EL (cell line): ENCODE measurements at regions not wholly inside any gene's neighbourhood (a gene's known extent, or its start where the extent isn't known, plus 50 kb on each side); places are given as distances from the start of the nearest gene placed in this dataset.
A peak's percentile ranks its signal among the peaks of the same experiment; 100 is the strongest.

Source experiments
- DNase-seq: peaks from one replicate; pipeline ENCODE4 v3.0.0-alpha.2; 2016

DNA sequence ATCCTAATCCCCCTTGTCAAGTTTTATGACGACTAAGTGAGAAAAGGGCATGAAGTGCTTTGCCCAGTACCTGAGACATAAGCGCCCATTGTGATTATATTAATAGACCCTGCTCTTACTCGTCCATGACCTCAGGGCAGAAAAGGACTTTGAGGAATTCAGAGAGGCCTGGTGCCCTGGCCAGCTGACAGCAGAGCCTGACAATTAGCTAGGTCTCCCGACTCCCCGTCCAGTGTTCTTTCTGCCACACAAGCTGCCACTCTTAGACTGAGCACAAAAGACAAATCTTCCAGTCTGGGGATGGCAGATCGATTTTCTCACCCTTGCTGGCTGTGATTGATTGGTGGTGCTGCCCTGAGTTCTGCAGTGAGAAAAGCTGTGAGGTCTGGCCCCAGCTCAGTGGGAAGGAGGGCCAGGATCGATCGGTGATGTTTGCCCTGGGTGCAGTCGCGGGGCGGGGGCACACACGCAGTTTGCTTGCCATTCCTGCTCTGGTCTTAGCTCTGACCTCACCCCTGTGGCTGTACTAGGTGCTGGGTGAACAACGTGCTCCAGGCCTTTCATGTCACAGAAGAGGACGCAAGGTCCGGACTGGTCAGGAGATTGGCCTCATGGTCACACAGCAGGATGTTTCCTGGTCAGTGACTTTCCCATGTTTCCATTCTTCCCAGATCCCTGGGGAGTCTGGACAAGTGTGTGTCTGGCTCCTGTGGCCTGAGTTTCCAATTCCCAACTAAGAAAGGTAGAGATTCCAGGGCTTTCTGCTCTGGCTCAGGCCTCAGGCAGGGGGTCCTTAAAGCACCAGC, 67.4 kb upstream of the TLE3 start:
- no peak for DNase-seq

DNA sequence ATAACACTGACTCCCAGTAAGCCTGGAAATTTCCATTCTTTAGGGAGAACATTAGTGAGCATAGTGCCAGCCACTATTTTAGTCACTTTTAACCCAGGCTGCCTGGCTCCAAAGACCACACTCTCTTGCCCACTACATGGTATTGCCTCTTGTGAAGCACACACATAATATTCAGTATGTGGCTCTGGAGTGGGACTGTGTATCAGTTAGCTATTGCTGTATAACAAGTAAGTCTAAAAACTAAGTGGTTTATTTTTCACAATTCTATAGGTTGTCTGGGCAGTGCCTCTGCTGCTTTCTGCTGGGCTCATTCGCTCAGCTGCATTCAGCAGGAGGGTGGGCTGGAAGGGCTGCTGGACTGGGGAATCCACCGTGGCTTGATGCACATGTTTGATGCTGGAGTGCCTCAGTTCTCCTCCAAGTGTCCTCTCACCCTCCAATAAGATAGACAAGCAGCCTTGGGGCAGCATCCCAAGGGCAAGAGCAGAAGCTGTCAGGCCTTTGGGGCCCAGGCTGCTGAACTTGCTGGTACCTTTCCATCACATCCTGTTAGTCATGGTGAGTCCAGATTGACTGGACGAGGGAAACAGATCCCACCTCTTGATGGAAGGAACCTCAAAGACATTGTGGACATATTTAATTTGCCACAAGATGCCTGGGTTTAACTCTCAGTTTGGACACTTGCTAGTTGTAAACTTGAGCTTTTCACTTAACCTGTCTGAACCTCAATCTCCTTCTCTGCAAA, 66.6 kb upstream of the TLE3 start:
- no peak for DNase-seq

DNA sequence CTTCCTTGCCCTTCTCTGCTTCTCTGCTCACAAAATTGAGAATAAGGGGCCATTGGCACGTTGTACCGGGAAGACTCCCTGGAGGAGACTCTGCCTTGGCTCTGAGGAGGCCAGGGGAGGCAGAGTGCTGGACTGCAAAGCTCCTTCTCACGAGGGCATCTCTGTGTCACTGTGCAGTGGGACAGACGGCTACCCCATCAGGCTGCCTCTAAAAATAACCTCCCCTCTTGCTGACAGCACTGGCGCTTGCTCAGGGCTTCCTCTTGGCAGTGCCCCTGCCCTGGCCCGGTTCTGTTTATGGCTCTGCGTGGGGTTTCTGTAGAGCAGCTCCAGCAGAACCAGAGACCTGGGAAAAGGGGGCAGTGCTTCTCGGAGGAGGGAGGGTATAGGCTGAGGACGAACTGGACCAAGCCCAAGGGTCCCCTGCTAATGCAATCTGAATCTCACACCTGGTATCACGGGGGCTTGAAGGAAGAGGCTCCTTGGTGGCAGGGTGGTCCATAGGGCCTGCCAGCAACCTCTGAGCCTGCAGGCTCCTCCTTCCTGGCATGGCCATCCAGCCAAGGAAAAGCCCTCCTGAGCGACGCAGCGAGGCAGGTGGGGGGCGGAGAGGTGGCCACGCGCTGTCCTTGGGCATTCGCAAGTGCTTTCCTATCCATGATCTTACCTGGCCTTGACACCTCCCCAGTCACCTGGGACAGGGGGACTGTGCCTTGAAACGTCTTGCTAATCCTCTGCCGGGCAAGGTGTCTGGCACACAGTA, 63.3 kb upstream of the TLE3 start:
- DNase-seq, result no peak

DNA sequence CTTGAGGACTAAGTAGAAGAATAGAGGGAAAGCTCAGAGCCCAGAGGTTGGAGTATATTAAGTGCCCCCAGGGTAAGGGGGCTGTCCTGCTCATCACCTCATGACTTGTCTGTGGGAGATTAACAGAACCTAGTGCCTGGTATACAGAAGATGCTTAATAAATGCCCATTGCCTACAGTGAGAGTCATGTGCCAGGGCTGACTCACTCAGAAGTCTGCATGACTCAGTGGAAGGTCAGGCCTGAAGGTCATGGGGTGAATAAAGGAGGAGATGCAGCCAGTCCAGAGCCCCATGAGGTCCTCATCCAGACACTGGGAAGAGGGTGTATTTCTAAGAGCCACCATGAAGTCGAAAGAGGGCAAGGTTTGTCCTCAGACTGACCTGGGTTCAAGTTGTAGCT, 62.5 kb upstream of the TLE3 start:
- DNase-seq, result peak; percentile 17

DNA sequence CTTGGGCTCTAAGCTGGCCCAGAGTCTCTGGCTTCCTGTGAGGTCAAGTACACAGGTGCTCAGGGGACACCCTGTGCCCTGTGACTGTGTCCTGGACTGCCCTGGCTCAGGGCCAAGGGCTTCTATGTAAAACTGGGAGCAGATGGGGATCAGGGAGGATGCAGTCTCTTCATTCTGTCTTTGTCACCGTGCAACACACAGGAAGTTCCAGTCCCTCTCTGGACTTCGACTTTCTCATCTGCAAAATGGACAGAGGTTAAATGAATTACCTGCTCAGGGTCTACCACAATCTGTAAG, 61.9 kb upstream of the TLE3 start:
- DNase-seq, result no peak

DNA sequence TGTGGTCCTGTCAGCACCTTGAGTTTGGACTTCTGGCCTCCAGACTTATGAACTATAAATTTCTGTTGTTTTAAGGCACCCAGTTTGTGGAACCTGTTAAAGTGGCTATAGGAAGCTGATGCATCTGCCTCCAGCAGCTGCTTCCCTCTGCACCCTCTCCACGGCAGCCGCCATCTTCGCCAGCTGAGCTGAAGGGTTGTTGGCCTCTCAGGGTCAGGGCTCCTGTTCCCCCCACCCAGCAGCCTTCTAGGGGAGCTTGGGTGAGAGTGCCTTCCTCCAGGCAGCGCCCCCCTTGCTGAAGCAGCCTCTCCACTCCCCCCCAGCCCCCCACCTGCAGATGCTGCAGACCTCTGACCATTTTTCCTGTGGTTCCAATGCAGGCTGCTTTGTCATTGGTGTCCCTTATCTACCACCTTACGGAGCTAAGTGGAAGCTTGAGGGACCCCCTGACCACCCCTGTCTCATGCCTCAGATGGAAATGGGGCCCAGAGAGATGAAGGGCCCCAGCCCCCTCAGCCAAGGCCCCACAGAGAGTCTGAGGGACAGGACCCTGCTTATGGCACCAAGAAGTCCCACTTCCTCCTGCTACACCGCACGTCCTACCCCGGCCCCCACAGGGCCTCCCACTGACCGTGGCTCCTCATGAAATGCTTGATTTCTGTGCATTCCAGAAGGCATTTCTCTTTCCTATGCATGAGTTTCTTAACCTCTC, 61.4 kb upstream of the TLE3 start:
- no peak for DNase-seq

DNA sequence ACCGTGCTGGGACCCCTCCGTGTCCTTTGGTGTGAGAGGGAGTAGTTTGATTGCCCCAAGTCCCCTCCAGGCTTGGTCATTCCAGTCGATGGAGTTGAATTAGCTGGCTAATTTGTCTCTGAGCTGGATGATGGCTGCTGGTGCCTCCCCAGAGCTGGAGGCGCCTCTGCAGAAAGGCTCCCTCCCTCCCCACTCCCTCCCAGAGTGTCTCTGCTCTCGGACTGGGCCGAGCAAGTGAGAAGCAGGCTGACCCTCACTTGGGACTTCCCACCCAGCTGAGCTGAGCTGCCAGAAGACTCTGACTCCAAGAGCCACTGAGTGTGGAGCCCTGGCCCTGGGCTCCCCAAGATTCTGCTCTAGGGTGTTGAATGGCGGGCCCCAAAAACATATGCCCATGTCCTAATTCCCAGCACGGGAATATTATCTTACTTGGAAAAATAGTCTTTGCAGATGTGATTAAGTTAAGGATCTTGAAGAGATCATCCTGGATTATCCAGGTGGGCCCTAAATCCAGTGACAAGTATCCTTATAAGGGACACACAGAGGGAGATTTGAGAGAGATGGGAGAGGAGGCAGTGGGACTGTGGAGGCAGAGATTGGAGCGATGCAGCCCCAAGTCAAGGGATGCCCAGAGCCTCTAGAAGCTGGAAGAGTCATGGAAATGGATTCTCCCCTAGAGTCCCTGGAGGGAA, 60.7 kb upstream of the TLE3 start:
- no peak for DNase-seq

DNA sequence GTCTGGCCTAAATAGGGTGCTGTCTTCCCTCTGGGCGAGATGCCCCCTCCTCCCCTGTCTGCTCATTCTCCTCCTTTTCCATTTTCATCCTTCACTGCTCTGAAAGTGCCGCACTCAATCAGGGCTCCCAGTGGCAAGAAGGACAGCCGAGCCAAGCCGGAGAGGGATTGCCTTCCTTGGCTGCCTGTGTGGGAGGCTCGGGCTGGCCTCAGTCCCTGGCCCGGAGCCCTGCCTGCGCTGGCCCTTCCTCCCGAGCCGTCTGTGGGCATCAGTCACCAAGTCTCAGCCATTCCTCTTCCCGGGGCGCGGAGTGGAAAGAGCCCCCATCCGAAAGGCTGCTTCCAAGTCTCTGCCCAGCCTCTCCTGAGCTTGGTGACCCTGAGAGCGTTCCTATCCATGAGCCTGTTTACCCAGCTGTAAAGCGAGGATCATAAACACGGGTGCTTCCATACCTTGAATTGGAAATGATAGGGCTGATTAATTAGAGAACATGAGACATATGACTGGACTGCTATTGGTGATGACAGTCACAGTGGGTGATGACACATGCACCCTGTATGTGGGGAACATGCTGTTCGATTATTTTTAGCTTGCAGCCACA, 59.1 kb upstream of the TLE3 start:
- peak; percentile 11 for DNase-seq

DNA sequence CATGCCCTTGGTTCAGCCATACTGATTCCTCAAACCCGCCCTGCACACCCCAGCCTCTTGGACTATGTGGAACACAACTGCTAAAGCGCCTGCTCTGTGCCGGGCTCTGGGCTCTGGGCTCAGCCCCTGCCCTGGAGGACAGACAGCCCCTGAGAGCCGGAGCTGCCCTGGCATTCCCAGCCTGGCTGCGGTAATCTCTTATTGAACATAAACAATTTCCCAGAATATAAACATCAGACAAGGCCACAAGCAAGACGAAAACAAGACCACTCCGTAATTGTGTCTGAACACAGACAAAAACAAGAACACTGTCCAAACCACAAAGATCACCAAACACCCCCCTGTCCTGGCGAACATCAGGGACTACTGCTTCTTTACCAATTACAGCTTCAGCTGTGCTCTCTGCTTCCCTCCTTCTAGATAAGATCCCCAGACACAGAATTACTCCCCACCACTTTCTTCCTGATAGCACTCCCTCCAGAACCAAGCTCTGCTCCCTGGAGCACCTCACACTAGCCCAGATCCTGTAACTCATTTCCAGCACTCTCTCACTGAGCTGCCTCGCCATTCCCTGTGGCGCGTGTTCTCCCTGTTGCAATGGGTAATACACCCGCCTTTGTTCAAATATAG, 57.1 kb upstream of the TLE3 start:
- no peak for DNase-seq

DNA sequence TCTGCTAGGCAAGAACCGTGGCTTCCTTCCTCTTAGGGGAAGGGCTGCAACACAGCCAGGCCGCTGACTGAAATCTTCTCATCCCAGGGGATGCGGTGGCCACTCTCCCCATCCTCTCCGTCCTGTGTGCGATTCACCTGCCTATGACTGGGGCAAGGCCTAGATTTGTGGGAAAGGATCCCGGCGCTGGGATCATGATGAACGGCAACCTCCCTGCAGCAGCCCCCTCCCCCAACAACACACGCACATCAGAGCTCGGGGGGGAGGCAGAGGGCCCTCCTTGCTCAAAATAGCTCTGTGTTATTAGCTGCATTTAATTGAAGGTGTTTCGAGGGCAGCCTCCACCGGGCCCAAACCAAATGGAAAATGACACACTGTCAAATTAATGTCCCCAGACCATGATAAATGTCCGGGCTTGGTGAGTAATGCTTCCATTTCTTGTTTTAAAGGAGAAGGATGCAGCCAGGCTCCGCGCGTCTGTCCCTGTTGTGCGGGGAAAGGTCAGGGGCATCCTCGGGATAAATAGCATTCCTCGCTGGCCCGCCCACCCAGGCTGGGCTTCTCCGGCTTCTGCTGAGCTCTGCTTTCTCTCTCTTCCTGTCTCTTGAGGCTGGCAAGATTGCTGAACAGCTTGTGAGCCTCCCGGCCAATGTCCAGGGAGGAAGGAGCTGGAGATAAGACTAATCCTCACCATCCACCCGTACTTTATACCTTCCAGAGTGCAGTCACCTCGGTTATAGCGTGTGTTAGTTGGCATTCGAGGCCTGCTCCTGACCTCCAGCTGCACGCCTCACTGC, 56.4 kb upstream of the TLE3 start:
- DNase-seq, result no peak

DNA sequence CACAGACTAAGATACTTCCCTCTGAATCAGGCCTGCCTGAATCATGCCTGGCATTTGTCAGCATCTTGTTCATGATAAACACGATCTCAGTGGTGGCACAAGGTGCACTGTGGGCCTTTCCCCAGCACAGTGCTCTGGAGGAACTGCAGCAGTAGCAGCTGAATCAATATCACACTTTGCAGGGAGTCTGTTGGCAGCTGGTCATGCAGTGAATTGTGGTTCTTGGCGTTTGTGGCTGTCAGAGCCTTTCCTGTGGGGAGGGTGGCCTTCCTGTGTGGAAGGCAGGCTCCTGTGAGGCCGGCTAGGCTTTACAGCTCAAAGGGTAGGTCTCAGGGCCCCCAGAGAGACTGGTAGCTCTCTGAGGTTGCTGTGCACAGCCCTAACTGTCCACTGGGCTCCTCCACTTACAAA, 54.4 kb upstream of the TLE3 start:
- no peak for DNase-seq

DNA sequence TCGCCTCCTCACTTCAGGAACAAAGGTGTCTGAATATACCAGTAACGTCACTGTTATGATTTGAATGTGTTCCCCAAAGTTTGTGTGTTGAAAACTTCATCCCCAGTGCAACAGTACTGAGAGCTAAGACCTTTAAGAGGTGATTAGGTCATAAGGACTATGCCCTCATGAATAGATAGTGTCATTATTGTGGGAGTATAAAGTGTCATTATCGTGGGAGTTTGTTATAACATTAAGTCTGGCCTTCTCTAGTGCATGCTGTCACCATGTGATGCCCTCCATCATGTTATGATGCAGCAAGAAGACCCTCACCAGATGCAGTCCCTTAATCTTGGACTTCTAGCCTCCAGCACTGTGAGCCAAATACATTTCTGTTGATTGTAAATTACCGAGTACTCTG, 53.7 kb upstream of the TLE3 start:
- DNase-seq, result no peak

DNA sequence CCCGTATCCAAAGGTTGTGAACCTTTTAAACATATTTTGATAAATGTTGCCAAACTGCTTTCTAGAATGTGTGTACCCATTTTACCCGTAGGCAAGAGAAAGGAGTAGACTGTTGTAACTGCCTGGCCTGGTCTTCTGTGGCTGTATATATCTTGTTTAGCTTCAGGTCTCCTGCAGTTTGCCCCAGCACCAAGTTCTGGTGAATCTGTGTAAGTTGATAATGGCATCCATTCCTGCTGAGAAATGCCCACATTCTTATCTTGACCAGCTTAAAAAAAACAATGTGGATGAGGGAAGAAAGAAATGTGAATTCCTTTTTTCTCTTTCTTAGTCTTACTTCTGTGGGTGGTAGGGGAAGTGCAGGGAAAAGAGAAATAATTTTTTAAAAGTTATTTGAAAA, 53.3 kb upstream of the TLE3 start:
- DNase-seq, result no peak

DNA sequence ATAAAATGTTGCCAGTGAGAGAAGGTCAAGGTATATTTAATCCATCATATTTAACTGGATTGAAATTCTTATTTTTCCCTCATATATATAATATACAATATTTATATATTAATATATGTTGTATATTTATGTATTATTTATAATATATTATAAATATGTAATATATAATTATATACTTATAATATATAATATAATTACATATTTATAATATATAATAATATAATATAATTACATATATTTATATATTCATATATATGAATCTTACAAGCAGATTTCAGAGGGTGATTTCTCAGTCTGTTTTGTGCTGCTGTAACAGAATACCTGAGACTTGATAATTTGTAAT, 52.7 kb upstream of the TLE3 start:
- no peak for DNase-seq

DNA sequence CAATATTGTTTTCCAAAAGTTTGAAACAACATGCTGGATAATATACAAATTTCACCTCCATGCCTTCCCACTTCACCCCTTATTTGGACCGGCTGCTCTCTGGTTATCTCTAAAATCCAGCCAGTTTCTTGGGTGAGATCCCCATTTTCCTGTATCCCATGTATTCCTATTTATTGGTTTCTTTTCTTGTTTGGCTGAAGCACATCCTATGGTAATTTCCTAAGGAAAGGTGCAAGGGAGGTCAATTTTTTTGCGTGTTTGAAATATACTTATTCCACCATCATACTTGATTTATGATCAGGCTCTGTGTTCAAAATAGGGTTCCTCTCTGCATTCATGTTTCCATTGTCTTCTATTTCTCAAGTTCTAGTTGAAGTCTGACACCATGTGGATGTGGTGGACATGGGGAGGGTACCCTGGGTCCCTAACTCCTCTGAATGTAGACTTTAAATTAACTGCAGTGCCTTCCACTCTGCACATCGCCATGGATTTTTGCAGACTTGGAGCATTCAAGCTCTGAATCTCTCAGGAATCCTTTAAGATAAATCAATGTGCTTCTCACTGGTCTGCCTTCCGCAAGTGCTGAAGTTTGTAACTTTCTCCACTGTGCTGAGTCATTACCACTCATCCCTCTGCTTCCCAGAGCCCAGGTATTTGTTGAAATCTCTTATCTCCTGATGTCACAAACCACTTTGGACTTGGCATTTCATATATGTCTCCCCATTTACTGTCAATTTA, 52.1 kb upstream of the TLE3 start:
- peak; percentile 5 for DNase-seq

DNA sequence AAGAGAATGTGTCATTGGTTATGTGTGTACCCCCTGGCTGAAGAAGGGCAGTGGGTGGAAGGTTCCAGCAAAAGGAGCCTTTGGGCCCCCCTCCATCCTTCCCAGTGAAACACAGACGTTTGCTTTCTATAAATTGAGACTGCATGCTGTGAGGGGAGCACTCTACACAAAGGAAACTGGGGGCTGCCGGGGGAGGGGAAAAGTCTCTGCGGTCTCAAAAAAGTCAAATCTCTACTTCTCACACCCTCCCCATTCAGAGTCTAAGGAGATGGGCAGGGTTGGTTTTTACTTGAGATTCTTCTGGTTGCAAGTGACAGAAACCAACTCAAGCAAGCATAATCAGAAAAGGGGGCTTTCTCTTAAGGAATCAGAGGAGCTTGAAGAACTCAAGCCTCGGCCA, 50.1 kb upstream of the TLE3 start:
- no peak for DNase-seq
